HuH-7 (cell line): ENCODE measurements at regions not wholly inside any gene's neighbourhood (a gene's known extent, or its start where the extent isn't known, plus 50 kb on each side); places are given as distances from the start of the nearest gene placed in this dataset.
"Not testable (repeated sequence)": the region's sequence is repeated elsewhere in the genome, so short reads cannot be mapped to it uniquely, and the experiment has no call there.

Experiments
- DNase-seq: peaks from one replicate; pipeline ENCODE4 v3.0.0; 2011; ENCODE audit warnings: low spot score

GRCh38 chr6:85356743-85357142 is 93.1 kb upstream of the NT5E start:
- DNase-seq = not testable (repeated sequence)

GRCh38 chr6:85355816-85356215 is 94.1 kb upstream of the NT5E start:
- DNase-seq = no peak

DNA sequence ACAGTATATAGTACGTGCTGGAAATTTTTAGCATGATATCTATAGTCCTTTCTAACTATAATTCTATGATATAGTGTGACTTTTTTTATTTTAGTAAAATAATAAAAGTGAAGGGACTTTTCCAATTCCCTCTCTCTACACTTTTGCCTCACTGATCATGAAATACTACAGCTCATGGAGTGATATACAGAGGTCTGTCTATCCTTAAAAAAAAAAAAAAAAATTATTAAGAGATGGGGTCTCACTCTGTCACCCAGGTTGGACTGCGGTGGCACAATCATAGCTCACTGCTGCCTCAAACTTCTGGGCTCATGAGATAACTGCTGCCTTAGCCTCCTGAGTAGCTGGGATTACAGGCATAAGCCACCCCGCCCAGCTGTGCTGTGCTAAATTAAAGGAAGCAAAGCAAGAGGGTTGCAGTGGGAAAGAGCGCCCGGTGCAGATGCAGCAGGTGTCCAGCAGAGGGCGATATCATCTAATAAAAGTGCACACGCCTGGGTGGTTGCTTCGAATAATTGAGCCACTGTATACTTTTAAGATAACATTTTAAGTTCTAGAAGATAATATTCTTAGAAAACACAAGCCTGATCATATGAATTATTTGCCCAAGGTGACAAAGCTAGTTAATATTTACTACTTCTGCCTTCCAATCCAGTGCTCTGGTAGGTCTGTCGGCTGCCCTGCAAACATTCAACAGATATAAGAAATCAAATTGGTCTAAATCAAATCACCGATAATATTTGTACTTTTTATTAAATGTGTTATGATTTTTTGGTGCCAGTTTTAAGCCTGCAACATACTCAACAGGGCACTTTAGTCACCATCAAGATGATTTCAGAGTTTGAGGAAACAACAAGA is 94.9 kb upstream of the NT5E start:
- peak; percentile 44 for DNase-seq

DNA sequence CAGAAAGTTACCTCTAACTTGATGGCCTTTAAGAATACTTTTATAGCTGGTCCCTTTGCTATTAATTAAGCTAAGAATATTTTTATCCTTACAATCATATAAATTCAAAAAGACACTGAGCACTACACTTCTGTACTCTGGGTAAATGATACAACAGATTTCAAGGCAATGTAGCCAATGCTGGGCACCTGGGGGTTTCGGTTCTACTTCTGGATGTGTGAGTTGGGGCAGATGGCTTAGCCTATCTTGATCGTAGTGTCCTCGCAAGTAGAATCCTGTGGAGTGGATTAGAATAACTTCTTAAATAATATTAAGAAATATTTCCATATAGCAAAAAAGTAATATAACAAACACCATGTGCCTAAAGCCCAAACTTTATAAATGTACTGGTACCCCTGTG is 96.9 kb upstream of the NT5E start:
- no peak for DNase-seq

GRCh38 chr6:85348643-85349042 is 101.2 kb upstream of the NT5E start:
- no peak for DNase-seq

- no peak for DNase-seq
Measured at GRCh38 chr6:85347812-85348211, 102.1 kb upstream of the NT5E start.

DNA sequence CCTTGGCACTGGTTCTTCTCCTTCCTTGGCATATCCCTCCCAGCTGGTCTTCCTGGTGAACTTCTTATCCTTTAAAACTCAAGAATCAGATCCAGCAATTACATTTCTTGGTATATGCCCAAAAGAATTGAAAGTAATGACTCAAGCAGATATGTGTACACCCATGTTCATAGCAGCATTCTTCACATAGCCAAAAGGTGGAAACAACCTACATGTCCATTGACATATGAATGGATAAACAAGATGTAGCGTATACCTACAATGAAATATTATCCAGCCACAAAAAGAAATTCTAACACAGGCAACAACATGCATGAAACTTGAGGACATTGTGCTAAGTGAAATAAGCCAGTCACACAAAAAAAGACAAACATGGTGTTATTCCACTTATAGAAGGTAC is 103.7 kb upstream of the NT5E start:
- no peak for DNase-seq

- no peak for DNase-seq
Measured at GRCh38 chr6:85344996-85345395, 104.9 kb upstream of the NT5E start.

DNA sequence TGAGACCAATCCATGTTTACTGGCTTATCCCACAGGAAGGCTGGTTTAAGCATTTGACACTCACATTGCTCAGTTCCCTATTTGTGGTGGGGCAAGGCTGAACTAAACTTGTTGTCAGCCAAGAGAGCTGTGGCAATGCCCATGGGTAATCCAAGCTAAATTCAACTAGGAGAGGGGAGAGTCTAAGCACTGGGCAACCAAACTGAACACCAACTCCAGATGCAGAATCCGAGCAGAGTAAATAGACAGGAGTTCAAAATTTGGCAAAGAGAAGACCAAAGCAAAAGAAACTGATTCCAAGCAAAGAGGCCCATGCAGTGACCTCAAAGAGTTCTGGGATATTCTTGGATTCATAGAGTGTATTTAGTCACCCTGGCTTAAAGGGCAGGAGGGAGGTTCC is 106.5 kb upstream of the NT5E start:
- no peak for DNase-seq

- no peak for DNase-seq
Measured at GRCh38 chr6:85329196-85329595, 120.7 kb upstream of the NT5E start.

DNA sequence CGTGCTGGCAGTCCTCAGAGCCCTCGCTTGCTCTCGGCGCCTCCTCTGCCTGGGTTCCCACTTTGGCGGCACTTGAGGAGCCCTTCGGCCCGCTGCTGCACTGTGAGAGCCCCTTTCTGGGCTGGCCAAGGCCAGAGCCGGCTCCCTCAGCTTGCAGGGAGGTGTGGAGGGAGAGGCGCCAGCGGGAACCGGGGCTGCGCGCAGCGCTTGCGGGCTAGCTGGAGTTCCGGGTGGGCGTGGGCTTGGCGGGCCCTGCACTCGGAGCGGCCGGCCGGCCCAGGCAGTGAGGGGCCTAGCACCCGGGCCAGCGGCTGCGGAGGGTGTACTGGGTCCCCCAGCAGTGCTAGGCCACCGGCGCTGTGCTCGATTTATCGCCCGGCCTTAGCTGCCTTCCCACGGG is 124.1 kb upstream of the NT5E start:
- not testable (repeated sequence) for DNase-seq

DNA sequence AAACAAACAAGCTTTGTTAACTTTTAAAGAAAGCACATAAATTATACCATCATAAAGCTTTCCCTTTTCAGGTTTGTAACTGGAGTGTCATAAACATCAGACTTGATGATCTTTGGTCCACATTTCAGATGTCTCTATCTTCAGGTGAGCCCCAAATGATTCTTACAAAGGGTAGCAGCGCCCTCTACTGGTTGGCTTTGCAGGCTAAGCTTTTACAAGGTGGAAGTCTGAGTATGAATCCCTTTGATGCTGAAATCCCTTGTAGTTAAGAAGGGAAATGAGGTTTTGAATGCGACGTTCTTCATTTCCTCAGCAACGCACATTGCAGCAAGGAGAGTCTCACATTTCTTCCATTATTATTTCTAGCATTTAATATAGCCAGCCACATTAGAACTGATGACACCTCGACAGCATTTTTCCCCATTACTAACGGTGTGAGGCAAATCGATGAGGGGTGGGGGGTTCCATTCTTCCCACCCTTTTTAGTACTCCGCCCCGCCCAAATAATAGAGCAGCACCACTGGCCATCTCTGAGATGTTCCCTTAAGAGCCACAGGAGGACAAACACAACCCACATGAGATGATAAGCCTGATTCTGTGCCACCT is 126.3 kb upstream of the NT5E start:
- DNase-seq = peak; percentile 55

DNA sequence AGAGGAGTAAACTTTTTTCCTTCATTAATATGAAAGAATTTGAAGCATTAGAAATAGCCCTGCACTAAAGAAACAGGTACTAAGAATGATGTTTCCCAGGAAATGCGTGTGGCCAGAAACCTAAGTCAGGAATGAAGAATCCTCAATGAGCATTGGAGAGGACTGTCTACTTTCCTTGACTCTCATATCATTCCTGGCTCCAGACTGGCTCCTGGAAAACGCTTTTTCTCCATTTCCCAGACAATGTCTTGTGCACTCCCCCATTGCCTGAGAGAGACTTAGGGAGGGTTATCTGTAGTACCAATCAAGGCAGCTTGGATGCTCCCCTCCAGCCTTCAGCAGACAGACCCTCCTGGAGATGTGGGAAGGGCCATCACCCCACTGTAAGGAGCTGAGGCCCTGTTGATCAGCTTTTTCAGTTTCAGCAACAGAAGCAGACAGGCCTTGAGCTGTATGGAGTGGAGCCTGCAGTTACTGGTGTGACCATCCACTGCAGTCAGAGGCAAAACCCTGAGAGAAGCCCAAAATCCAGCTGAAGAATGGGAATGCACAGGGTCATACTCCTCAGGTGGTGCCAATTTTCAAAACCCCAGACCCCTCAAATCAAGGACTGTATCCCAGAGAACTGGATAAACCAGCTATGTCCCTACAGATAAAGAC is 127.3 kb upstream of the NT5E start:
- DNase-seq = no peak

DNA sequence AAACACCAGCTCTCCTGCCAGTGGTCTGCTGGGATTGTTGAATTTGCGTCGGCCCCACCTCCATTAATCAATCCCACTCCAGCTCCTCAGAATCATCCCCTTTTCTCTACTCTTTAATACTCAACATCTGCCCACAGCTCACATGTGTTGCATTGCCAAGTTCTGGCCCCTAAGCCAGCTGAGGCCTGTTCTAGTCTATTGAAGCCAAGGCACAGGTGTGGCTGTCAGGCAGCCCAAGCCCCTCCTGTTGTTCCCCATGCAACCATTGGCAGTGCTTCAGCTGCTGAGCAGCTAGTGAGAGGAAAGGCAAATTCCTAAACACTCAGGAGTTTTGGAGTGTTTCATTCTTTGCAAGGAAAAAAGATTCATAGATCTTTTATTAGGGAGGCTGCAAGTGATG is 128.0 kb upstream of the NT5E start:
- no peak for DNase-seq

DNA sequence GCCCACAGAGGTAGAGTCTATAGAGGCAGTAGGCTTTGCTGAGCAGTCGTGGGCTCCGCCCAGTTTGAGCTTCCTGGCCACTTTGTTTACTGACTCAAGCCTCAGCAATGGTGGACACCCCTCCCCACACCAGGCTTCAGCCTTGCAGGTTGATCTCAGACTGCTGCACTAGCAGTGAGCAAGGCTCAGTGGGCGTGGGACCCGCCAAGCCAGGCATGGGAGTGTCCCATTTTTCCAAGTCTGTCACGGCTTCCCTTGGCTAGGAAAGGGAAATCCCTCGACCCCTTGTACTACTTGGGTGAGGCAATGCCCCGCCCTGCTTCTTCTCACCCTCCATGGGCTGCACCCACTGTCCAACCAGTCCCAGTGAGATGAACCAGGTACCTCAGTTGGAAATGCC is 135.3 kb upstream of the NT5E start:
- no peak for DNase-seq

GRCh38 chr6:85300581-85300980 is 149.3 kb upstream of the NT5E start:
- DNase-seq = no peak

DNA sequence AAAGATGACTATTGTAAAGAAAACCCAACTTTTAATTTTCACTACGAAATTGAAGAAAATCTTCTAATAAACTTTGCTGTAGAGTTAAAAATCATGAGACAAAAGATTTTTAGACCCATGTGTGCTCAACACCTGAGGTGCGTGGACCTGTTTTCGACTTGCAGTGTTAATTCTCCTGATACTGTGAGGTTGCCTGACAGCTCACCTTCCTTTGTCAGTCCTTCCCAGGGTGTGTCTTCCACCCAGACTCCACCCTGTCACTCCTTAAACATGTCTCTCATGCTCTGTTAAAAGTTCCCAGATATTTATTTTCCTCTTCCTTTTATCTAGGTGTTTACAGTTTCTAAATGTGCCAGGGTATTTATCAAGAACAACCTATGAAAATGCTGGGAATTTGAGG is 151.3 kb upstream of the NT5E start:
- DNase-seq = no peak

DNA sequence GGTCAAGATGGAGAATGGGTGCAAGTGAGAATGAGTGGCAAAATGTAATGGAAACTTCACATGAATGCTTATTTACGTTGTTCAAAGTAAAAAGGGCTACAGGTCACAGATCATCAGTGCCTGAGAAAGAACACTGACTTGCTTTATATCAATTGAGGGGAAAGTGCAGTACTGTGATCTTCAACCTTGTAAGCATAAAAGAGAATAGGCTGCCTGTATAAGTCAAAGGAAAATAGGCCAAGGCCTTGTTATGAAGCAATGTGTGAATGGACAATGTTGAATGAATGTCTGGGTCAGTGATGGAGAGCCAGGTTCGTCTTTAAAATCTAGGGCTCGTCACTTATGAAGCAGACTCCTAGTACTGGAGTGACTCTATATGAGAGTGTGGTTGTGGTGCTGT is 158.6 kb upstream of the NT5E start:
- no peak for DNase-seq

GRCh38 chr6:85287654-85288053 is 162.2 kb upstream of the NT5E start:
- no peak for DNase-seq

DNA sequence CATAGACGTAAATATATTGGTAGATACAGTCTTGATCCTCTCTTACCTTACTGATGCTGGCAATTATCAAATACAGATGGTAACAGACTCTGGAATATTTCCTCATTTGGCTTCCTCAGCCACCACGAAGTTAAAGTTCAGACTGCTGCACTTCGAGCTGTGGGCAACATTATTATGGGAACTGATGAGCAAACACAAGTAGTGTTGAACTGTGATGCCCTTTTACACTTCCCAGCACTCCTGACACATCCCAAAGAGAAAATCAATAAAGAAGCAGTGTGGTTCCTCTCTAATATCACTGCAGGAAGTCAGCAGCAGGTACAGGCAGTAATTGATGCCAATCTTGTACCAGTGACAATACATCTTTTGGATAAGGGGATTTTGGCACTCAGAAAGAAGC is 162.7 kb upstream of the NT5E start:
- DNase-seq = no peak

DNA sequence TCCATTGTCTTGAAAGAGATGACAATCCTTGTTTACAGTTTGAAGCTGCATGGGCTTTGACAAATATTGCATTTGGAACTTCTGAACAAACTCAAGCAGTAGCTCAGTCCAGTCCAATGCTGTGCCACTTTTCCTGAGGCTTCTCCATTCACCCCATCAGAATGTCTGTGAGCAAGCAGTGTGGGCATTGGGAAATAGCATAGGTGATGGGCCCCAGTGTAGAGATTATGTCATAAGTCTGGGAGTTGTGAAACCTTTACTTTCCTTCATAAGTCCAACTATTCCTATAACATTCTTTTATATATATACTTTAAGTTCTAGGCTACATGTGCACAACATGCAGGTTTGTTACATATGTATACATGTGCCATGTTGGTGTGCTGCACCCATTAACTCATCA is 163.4 kb upstream of the NT5E start:
- not testable (repeated sequence) for DNase-seq

DNA sequence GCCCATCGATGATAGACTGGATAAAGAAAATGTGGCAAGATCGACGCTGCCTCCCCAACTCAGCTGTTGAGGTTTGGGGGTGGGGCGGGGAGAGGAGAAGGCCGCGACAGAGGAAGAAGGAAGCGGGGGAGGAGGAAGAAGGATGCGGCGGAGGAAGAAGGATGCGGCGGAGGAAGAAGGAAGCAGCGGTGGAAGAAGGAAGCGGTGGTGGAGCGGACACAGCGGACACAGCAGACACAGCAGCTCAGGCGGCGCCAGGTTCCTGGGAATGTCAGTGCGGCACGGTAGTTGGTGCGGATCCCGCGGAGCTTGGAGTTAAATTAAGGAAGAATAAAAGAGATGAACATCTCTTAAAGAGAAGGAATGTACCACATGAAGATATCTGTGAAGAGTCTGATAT is 163.9 kb upstream of the NT5E start:
- no peak for DNase-seq

GRCh38 chr6:85285114-85285513 is 164.8 kb upstream of the NT5E start:
- no peak for DNase-seq
